HK-2 (cell line): ENCODE measurements at regions not wholly inside any gene's neighbourhood (a gene's known extent, or its start where the extent isn't known, plus 50 kb on each side); places are given as distances from the start of the nearest gene placed in this dataset.
"Not testable (repeated sequence)": the region's sequence is repeated elsewhere in the genome, so short reads cannot be mapped to it uniquely, and the experiment has no call there.

Experiments used
- DNase-seq: peaks from one replicate; pipeline ENCODE4 v3.0.0-alpha.2; 2018; ENCODE audit not compliant: unreplicated experiment

DNA sequence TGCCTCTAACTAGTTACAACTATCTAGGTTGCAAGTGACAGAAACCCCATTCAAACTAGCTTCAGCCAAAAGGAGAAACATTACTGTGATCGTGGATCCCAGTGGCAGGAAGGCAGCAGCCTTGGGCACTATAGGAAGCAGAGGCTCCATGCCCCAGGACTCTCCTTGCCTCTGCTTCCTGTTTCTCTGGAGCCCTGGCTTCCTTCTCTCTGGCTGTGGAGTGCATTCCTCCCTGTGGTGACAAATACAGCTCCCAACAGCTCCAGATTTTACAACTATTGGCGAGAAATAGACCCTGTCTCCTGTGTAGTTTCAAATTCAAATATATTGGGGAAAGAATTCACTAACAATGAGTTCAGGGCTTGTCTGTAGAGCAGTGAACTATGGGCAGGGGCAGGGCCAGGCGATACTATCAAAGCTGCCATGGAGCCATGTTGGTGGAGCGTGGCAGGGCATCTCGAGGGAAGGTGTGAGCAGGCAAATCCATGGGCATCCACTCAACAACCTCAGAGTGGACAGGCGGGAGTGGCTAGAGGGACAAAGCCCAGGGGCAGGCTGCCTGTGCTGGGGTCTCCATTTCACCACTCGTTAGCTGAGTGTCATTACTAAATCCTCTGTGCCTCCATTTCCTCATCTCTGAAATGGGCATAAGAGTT lies 189.5 kb downstream of the ERCC6L2 start:
- no peak for DNase-seq

DNA sequence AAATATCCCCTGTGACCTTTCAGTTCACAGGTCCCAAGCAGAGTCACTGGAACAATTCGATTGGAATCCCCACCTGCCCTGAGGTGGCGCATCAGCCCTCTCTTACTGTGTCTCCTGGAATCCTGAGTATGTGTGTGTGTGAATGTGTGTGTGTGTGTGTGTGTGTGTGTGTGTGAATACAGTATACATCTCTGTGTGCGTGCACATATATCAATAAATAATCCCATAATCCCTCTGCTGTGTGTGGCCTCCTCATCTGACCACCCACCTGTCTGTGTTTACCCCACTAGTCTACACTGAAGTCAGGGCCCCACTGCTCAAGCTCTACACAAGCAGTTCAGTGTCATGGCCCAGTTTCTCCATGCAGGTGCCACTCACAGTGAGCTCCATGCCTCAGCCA lies 187.4 kb downstream of the ERCC6L2 start:
- no peak for DNase-seq

GRCh38 chr9:96062031-96062430 lies 186.5 kb downstream of the ERCC6L2 start:
- DNase-seq: no peak

DNA sequence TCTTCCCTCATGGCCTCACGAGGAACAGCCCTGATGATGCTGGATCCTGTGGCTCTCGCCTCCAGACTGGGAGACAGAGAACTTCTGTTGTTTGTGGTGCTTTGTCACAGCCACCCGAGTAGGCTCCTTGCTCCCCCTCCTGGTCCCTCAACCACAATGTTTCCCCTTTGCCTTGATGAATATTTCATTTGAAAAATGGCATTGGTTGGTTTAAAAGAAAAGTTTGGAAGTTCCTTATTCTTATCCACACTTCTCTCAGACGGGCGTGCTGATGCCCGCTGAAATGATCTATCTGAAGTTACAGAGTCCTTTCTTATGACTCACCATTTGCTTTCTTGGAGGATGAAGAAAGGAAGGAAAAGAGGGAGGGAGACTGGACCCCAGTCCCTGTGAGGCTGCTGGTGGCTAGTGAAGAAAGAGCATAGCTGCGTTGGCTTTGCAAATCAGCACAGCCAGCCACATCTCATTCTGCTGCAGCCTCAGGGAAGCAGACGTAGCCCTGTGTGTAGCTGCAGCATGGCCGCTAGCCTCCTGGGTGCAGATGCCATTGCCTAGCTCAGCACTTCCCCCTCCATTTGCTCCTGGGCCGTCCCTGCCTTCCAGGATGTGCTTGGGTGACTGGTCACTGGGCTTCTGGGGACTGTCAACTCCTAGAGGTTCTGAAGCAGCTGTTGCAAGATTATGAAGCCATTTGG lies 185.9 kb downstream of the ERCC6L2 start:
- DNase-seq: peak; percentile 7

GRCh38 chr9:96058218-96058617 lies 182.7 kb downstream of the ERCC6L2 start:
- no peak for DNase-seq

GRCh38 chr9:96057155-96057554 lies 181.7 kb downstream of the ERCC6L2 start:
- no peak for DNase-seq

- no peak for DNase-seq
These were observed 180.7 kb downstream of the ERCC6L2 start for GRCh38 chr9:96056226-96056625.

DNA sequence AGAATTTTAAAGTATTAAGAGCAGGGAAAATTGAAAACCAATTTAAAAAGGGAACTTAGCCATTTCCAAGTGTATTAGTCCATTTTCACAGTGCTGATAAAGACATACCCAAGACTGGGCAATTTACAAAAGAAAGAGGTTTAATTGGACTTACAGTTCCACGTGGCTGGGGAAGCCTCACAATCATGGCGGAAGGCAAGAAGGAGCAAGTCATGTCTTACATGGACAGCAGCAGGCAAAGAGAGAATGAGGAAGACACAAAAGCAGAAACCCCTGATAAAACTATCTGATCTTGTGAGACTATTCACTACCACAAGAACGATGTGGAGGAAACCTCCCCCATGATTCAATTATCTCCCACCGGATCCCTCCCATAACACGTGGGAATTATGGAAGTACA lies 178.8 kb downstream of the ERCC6L2 start:
- not testable (repeated sequence) for DNase-seq

DNA sequence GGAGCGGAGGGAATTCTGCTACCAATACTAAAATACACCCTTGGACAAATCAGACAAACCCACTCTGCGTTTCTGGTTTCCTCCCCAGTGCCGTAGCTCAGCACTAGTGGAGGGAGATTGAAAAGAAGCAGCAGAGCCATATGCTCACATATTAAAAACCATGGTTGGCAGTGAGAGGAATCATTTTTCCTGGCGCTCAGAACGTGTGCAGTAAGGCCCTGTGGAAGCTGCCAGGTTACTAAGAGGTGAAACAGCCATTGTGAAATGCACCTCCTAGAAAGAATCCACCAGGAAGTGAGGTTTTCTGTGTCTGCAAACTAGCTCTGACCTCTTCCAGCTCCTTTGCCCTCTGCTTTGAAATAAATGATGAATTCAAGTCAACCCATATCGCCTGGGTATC lies 177.2 kb downstream of the ERCC6L2 start:
- DNase-seq: no peak

DNA sequence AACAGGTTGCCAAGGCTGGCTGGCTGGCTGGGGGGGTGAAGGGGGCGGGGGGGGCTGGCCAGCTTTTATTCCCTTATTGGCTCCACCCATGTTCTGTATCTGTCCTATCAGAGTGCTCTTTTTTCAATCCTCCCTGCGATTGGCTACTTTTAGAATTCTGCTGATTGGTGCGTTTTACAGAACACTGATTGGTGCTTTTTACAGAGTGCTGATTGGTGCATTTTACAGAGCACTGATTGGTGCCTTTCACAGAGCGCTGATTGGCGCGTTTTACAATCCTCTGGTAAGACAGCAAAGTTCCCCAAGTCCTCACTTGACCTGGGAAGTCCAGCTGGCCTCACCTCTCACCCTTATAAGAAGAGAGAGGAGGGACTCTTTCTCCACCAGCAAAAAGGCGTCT lies 175.9 kb downstream of the ERCC6L2 start:
- no peak for DNase-seq

GRCh38 chr9:96050861-96051155 lies 175.3 kb downstream of the ERCC6L2 start:
- no peak for DNase-seq

GRCh38 chr9:96050048-96050860 lies 174.8 kb downstream of the ERCC6L2 start:
- DNase-seq: no peak

GRCh38 chr9:96048956-96049831 lies 173.7 kb downstream of the ERCC6L2 start:
- no peak for DNase-seq

DNA sequence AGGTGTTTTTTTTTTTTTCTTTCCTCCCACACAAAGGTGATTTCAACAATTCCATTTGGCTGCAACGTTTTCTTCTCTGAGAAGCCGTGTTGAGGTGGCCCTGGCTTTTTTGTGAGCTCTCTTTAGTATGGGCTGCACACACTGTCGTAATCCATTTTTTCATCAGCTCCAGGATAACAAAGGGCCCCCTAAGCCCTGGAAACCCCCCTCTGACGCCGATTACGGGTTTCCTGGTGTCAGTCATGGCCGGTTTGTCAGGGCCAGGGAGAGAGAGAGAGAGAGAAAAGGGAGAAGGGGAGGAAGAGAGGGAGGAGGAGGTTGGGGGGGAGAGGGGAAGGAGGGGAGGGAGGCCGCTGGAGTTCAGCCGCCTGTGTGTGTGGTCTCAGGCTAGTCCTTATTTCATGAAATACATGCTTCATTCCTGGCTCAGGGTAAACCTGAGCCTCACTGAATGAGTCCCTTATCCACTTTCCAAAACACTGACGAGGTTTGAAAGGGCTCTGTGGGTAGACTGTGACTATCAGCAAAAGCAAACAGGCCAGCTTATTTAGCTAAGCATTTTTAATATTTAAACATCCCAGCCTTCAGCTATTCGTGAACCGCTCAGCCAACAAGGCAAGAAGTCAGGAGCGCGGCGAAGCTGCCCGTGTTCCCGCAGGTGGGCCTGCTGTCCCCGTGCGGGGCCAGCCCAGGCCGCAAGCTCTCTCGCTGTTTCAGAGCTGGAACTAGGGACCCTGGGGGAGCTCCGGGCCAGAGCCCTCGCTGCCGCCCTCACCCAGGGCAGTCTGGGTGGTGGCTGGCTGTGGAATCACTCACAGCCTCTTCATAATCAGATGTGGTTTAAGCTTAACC lies 172.8 kb downstream of the ERCC6L2 start:
- peak; percentile 10 for DNase-seq

DNA sequence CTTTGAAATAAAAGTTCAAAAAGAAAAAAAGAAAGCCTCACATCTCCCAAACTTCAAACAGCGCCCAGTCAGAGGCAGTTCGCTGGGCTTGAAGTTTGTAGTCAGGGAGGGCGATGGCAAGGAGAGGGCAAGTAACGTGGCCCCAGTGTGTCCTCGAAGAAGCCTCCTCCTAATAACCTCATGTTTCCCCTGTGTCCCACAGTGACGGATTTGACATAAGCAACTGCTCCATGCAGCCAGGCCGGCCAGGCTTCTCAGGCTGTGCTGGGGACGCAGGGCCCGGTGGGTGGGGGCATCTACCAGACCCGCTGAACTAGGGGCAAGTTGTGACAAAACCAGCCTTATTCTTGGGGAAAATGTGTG lies 172.2 kb downstream of the ERCC6L2 start:
- no peak for DNase-seq

DNA sequence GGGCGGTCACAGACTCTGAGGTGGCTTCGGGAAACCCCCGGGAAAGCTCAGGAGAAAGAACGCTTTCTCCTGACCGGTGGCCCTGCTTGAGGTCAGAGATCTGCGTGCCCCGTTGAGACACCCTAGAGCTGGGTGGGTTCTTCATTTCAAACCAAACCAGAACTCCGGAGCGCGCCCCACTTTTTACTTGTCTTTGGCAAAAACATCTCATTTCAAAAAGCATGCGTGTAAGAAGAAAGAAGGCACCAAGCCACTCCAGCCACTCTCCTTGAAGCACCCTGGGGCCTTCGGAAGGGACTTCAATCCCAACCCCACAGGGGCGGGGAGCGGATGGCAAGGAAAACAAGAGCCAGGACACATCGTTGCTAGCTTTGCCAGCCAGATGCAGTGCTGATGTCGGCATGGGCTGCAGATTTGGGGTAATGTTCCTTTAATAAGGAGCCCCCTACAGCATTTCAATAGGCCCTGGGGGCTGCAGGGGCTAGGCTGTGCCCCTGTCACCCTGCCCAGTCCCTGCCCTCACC lies 171.7 kb downstream of the ERCC6L2 start:
- DNase-seq: no peak

- no peak for DNase-seq
These were observed 170.3 kb downstream of the ERCC6L2 start for GRCh38 chr9:96045811-96046210.

- no peak for DNase-seq
These were observed 168.9 kb downstream of the ERCC6L2 start for GRCh38 chr9:96044401-96044800.

GRCh38 chr9:96040591-96041461 lies 165.3 kb downstream of the ERCC6L2 start:
- no peak for DNase-seq

- no peak for DNase-seq
These were observed 163.4 kb downstream of the ERCC6L2 start for GRCh38 chr9:96038914-96039313.
